HG03558 (cell line): ENCODE measurements at regions not wholly inside any gene's neighbourhood (a gene's known extent, or its start where the extent isn't known, plus 50 kb on each side); places are given as distances from the start of the nearest gene placed in this dataset.

ENCODE experiments used
- ATAC-seq: cut with Tn5 transposase; IDR thresholded peaks from one replicate; pipeline ENCODE4 v1.9.1; 2021; ENCODE audit warnings: moderate number of reproducible peaks; ENCODE audit not compliant: unreplicated experiment; ENCODE audit errors: extremely low read depth

- ATAC-seq: no peak
Measured at GRCh38 chr1:187078916-187079315, 250.2 kb downstream of the PLA2G4A start.

GRCh38 chr1:187079330-187079729 is 250.6 kb downstream of the PLA2G4A start:
- ATAC-seq: no peak

- no peak for ATAC-seq
Measured at GRCh38 chr1:187091666-187092065, 262.9 kb downstream of the PLA2G4A start.

GRCh38 chr1:187092104-187092503 is 263.4 kb downstream of the PLA2G4A start:
- no peak for ATAC-seq

GRCh38 chr1:187096689-187097088 is 267.9 kb downstream of the PLA2G4A start:
- no peak for ATAC-seq

DNA sequence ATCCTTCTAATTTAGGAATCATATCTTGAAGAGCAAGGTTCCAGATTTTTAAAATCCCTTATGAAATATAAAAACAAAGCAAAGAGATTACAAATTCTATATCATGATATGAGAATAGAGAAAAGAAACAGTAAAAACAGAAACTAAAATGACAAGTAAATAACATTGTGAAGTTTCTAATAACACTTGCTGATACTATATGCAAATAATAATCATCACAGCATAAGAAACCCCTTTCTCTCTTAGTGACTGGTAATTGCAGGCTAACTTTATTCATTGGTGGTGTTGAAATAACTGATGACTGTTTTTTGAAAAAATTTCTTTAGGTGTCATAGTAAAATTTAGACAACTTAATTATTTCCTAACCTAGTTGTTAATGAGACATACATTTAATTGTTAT is 281.6 kb downstream of the PLA2G4A start:
- no peak for ATAC-seq

- no peak for ATAC-seq
Measured at GRCh38 chr1:187114792-187115191, 286.0 kb downstream of the PLA2G4A start.

DNA sequence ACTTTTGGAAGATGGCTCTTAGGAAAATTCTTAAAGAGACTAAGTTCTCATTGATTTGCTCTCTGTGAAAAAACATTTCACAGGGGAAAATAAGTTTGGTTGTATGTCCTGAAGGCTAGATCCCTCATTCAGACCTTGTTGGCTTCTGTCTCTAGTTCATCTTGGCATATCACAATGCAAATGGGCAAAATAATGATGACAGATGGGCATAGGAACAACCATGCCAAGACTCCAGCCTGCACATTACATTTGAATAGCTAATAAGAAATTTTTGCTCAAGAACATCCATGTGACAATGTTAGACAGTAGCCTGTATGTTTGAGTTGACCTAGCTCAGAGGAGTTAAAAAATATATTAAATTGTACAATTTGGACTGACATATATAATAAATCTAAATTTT is 292.9 kb downstream of the PLA2G4A start:
- no peak for ATAC-seq

GRCh38 chr1:187122566-187122965 is 293.8 kb downstream of the PLA2G4A start:
- ATAC-seq: no peak

DNA sequence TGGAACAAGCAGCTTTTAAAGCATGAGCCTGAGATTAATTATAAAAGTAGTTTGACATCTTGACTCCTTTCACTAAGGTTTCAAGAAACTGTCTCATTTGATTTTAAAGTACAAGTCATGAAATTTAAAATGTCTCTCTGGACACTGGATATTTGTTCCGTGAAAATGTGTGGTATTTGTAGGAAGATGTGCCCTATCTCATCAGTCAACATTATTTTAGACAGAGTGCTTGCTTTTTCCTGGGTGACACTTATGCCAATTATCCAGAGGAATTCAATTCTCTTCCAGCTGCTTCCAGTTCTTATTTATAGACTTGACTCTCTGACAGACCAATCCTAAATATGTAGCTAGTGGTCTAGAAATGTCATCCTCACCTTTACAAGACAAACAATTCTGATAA is 300.4 kb downstream of the PLA2G4A start:
- ATAC-seq: no peak

DNA sequence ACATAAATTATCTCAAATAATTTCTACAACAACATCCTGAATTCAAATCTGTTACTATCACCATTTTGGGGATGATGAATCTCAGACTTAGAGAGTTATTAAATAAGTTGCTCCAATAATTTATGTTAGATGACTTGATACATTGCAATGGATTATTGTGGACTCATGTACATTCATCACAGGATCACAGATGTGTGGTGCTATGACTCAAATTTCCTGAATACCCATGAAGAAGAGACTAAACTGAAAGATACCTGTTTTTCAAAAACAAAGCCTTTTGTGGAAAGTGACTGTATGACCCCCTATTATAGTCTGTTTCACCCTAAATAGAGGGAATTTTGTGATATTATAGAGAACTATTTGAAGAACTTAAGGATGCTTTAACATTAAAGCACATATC is 315.0 kb downstream of the PLA2G4A start:
- ATAC-seq: no peak

DNA sequence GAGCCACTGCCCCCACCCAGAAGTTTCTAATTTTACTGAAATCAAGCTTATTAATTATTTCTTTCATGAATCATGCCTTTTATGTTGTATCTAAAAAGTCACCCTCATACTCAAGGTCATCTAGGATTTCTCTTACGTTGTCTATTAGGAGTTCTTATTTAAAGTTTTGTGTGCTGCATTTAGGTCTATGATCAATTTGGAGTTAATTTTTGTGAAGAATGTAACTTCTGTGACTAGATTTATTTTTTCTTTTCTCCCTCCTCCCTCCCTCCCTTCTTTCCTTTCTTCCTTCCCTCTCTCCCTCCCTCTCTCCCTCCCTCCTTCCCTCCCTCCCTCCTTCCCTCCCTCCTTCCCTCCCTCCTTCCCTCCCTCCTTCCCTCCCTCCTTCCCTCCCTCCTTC is 317.6 kb downstream of the PLA2G4A start:
- no peak for ATAC-seq

GRCh38 chr1:187151555-187151954 is 322.8 kb downstream of the PLA2G4A start:
- no peak for ATAC-seq

DNA sequence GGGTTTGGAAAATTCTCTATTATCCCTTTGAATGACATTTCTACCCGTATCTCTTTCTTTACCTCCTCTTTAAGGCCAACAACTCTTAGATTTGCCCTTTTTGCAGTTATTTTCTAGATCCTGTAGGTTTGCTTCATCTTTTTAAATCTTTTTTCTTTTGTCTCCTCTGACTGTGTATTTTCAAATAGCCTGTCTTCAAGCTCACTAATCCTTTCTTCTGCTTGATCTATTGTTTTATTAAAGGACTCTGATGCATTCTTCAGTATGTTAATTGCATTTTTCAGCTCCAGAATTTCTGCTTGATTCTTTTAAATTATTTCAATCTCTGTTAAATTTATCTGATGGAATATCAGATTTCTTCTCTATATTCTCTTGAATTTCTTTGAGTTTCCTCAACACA is 324.3 kb downstream of the PLA2G4A start:
- ATAC-seq: no peak

GRCh38 chr1:187157115-187157514 is 328.4 kb downstream of the PLA2G4A start:
- no peak for ATAC-seq

GRCh38 chr1:187157552-187157951 is 328.8 kb downstream of the PLA2G4A start:
- no peak for ATAC-seq

GRCh38 chr1:187167555-187167954 is 338.8 kb downstream of the PLA2G4A start:
- no peak for ATAC-seq

DNA sequence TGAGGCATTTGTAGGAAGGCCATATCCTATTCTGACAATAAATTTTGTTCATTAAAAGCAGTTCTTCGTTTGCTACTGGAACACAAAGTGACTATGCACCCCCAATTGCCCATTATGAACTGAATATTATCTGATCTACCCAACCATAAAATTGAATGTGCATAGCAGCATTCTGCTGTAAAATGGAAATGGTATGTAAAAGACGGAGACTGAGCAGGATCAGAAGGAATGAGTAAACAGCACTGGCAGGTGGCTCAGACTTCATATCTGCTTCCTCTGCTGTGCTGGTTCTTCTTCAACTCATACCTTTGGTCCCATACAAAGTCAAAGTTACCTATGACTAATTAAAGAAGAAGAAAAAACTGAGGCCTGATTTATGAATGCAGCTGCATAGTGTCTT is 339.5 kb downstream of the PLA2G4A start:
- no peak for ATAC-seq

DNA sequence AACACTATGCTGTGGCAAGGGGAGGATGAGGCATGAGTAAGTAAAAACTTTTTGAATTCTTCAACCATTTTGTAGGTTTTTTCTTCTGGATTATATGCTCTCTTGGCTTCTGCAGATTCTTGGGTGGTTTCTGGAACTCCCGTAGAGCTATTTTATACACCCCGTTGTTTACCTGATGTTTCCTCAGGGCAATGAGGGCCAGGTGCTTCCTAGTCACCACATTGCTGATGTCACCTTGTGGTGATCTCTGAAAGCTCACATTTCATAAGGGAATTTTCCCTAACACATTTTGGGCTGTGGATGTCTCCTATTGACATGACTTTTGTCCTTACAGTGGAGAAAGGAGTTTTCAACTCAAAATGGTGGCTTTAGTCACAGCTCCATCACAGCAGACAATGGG is 356.6 kb downstream of the PLA2G4A start:
- ATAC-seq: no peak

GRCh38 chr1:187197685-187198084 is 368.9 kb downstream of the PLA2G4A start:
- no peak for ATAC-seq

DNA sequence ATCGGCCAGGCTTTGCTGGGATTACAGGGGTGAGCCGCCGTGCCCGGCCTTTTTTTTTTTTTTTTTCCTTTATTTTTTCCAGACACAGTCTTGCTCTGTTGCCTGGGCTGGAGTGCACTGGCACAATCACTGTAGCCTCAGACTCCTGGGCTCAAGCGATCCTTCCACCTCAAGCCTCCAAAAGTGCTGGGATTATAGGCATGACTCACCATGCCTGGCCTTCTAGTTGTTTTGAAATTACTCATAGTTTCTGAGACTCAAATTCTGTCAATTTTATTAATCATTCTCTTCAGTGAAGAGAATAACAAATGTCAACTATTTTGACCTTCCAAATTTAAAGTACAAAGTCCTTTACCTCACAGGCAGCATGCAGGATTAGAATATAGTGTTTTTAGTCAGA is 374.5 kb downstream of the PLA2G4A start:
- no peak for ATAC-seq

GRCh38 chr1:187212377-187212776 is 383.6 kb downstream of the PLA2G4A start:
- no peak for ATAC-seq

DNA sequence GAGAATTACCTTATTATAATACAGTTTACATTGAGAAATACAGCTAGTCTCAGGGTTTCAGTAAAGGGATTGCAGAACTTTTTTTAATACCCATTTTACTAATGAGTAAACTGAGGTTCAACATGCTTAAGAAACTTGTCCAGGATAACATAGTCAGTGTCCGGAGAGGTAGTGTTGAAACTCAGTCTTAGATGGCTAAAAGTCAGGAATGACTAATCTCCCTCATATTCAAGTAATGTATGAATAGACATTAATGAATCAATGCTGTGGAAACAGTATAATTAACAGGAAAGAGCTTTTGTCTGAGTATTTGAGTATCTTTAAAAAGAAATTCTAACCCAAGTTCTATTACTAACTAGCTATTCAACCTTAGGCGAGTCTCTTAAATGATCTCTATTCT is 397.6 kb downstream of the PLA2G4A start:
- ATAC-seq: no peak
